DND-41 (cell line): ENCODE measurements at regions not wholly inside any gene's neighbourhood (a gene's known extent, or its start where the extent isn't known, plus 50 kb on each side); places are given as distances from the start of the nearest gene placed in this dataset.

Experiments
- ATAC-seq: fragments of 200-7000 bp; cut with Tn5 transposase; 3 replicates; pipeline ENCODE4 v1.9.1; 2021; ENCODE audit warnings: low read depth; ENCODE audit not compliant: insufficient read depth
- DNase-seq: peaks from one replicate; pipeline ENCODE4 v3.0.0-alpha.2; 2020
- H2AFZ ChIP-seq: 2 replicates; pipeline ENCODE4 v1.6.0; 2012; ENCODE audit warnings: low read depth, low read length
- H3K27ac ChIP-seq: 2 replicates; pipeline ENCODE4 v1.5.1; 2012; ENCODE audit warnings: low read length, inconsistent platforms
- H3K27me3 ChIP-seq: fragments of 200-600 bp; sonication (generic); 2 replicates; pipeline ENCODE4 v1.6.0; 2012; ENCODE audit warnings: low read length, mild to moderate bottlenecking, inconsistent platforms; ENCODE audit not compliant: insufficient read depth, poor library complexity
- H3K36me3 ChIP-seq: 2 replicates; pipeline ENCODE4 v1.5.1; 2012; ENCODE audit warnings: low read length, inconsistent platforms; ENCODE audit not compliant: insufficient read depth
- H3K4me1 ChIP-seq: 2 replicates; pipeline ENCODE4 v1.5.1; 2012; ENCODE audit warnings: mild to moderate bottlenecking, low read length; ENCODE audit not compliant: insufficient read depth
- H3K4me2 ChIP-seq: 2 replicates; pipeline ENCODE4 v1.6.0; 2012; ENCODE audit warnings: mild to moderate bottlenecking, moderate library complexity, low read length, inconsistent platforms; ENCODE audit not compliant: insufficient read depth
- H3K4me3 ChIP-seq, 2 experiments: fragments of 200-600 bp in 1 of 2; shearing (Covaris generic) in 1 of 2; 2 replicates each; pipeline ENCODE4 v1.5.1; 2012 to 2016; ENCODE audit warnings: inconsistent platforms in 2 of 2, low read length in 2 of 2, mild to moderate bottlenecking in 2 of 2, low read depth in 1 of 2, moderate library complexity in 1 of 2
- H3K79me2 ChIP-seq: 2 replicates; pipeline ENCODE4 v1.6.0; 2012; ENCODE audit warnings: low read length, inconsistent platforms; ENCODE audit not compliant: insufficient read depth
- H3K9ac ChIP-seq: 2 replicates; pipeline ENCODE4 v1.6.0; 2012; ENCODE audit warnings: low read depth, mild to moderate bottlenecking, inconsistent platforms, low read length, moderate library complexity
- H3K9me3 ChIP-seq: 2 replicates; pipeline ENCODE4 v1.5.1; 2012; ENCODE audit warnings: low read length, moderate library complexity, mild to moderate bottlenecking, inconsistent platforms; ENCODE audit not compliant: insufficient read depth, severe bottlenecking
- H4K20me1 ChIP-seq: 2 replicates; pipeline ENCODE4 v1.6.0; 2012; ENCODE audit warnings: low read length; ENCODE audit not compliant: insufficient read depth
- CTCF ChIP-seq: IDR thresholded peaks from 2 replicates; pipeline ENCODE4 v1.5.1; 2012; ENCODE audit warnings: borderline replicate concordance, low read length, moderate library complexity, mild to moderate bottlenecking; ENCODE audit not compliant: poor library complexity, severe bottlenecking; ENCODE audit errors: extremely low read depth
- EZH2 ChIP-seq: IDR thresholded peaks from 3 replicates; pipeline ENCODE4 v1.6.1; 2012; ENCODE audit warnings: borderline replicate concordance, low read depth, mild to moderate bottlenecking, moderate library complexity, low read length, inconsistent platforms; ENCODE audit not compliant: severe bottlenecking

DNA sequence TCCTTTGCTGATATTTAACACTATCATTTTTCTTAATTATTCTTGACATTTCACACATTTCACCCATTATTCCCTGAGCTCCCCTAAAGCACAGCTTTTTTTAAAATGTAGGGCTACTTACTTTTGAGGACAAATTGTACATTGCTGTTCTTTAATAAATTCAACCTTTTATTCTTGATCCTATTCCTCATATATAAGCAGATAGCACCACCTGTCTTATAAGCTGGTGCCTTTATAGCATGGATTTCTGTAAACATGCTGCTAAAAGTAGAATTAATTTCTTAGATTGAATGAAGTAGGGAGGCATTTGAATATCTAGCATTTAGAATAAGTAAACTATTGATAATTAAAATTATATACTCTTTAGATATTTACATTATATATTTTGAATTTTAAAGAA is 603.4 kb upstream of the PCDH9 start:
- Histone ChIP-seq H3K9me3 (no peaks in the 10 kb centered on the region), H3K79me2 (no peaks in the 10 kb centered on the region), H3K4me2 (no peak overlapping the region), H3K4me3 (no peak overlapping the region), H3K27ac (no peak overlapping the region), H3K4me1 (no peaks in the 10 kb centered on the region), H3K9ac (no peak overlapping the region), H4K20me1 (no peaks in the 10 kb centered on the region), H3K36me3 (no peaks in the 10 kb centered on the region), H3K27me3 (no peaks in the 10 kb centered on the region), H2AFZ (no peak overlapping the region)
- TF ChIP-seq EZH2 = no peak
- TF ChIP-seq CTCF = no peak
- DNase-seq (no peak), ATAC-seq (no peak)

DNA sequence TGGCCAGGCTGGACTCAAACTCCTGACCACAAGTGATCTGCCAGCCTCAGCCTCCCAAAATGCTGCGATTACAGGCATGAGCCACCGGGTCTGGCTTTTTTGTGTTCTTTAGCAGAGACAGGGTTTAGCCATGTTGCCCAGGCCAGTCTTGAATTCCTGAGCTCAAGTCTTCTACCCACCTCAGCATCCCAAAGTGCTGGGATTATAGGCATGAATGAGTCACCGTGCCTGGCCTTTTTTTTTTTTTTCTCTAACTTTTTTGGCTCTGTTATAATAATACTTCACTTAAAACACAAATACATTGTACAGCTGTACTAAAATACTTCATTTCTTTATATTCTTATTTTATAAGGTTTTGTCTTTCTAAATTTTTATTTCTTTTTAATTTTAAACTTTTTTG is 599.5 kb upstream of the PCDH9 start:
- Histone ChIP-seq H3K9ac (no peak overlapping the region), H3K9me3 (no peaks in the 10 kb centered on the region), H3K36me3 (no peaks in the 10 kb centered on the region), H3K27me3 (no peaks in the 10 kb centered on the region), H4K20me1 (no peaks in the 10 kb centered on the region), H3K4me3 (no peak overlapping the region), H3K4me1 (no peaks in the 10 kb centered on the region), H3K27ac (no peak overlapping the region), H3K4me2 (no peak overlapping the region), H2AFZ (no peak overlapping the region), H3K79me2 (no peaks in the 10 kb centered on the region)
- DNase-seq = no peak
- ATAC-seq = no peak
- no peak for TF ChIP-seq CTCF
- no peak for TF ChIP-seq EZH2

DNA sequence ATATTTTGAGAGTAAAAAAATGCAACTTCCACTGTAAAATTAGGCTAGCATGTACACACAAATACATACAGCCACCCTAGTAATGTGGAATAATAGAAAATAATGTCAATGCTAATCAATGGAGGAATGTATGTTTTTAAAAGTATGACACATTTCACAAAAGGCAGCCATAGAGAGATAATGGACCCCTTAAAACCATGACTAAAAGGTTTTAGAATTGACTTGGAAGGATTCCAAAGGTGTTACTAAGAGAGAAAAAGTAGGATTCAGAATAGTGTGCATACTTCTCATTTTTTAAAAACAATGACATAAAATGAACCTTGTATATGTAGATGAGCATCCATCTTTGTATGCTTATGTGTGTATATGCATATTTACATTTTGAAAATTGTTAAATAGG is 597.9 kb upstream of the PCDH9 start:
- no peaks in the 10 kb centered on the region for H3K9me3 ChIP-seq
- H3K27ac ChIP-seq = no peak overlapping the region
- H3K4me3 ChIP-seq = no peak overlapping the region
- no peaks in the 10 kb centered on the region for H3K27me3 ChIP-seq
- no peak for ATAC-seq
- no peaks in the 10 kb centered on the region for H3K79me2 ChIP-seq
- no peaks in the 10 kb centered on the region for H4K20me1 ChIP-seq
- DNase-seq = no peak
- no peak overlapping the region for H3K9ac ChIP-seq
- no peaks in the 10 kb centered on the region for H3K4me1 ChIP-seq
- no peak overlapping the region for H3K4me2 ChIP-seq
- H3K36me3 ChIP-seq = no peaks in the 10 kb centered on the region
- no peak overlapping the region for H2AFZ ChIP-seq
- TF ChIP-seq EZH2 = no peak
- no peak for TF ChIP-seq CTCF

- Histone ChIP-seq H3K9ac (no peak overlapping the region), H2AFZ (no peak overlapping the region), H3K4me1 (no peaks in the 10 kb centered on the region), H3K4me3 (no peak overlapping the region), H3K27ac (no peak overlapping the region), H3K9me3 (no peaks in the 10 kb centered on the region), H4K20me1 (no peaks in the 10 kb centered on the region), H3K79me2 (no peaks in the 10 kb centered on the region), H3K36me3 (no peaks in the 10 kb centered on the region), H3K4me2 (no peak overlapping the region), H3K27me3 (no peaks in the 10 kb centered on the region)
- ATAC-seq (no peak), DNase-seq (no peak)
- TF ChIP-seq EZH2 (no peak), CTCF (no peak)
Measured at GRCh38 chr13:67821606-67822005, 591.5 kb upstream of the PCDH9 start.
